HepG2 (cell line): ENCODE measurements at regions not wholly inside any gene's neighbourhood (a gene's known extent, or its start where the extent isn't known, plus 50 kb on each side); places are given as distances from the start of the nearest gene placed in this dataset.

ENCODE experiments used
- CTCF ChIP-seq: sonication (generic); formaldehyde crosslinking; IDR thresholded peaks from 2 replicates; pipeline ENCODE4 v1.5.0; 2020; ENCODE audit warnings: mild to moderate bottlenecking, missing genetic modification reagents, moderate library complexity
- E2F1 ChIP-seq: sonication (generic); formaldehyde crosslinking; IDR thresholded peaks from 2 replicates; pipeline ENCODE4 v1.5.0; 2020; ENCODE audit warnings: missing genetic modification reagents
- MNT ChIP-seq: fragments of 450-650 bp; IDR thresholded peaks from 2 replicates; pipeline ENCODE4 v1.6.1; 2016
- RNF2 ChIP-seq: fragments of 450-650 bp; conservative IDR thresholded peaks from 2 replicates; pipeline ENCODE4 v1.6.1; 2016; ENCODE audit warnings: low read depth
- SAFB2 ChIP-seq: sonication (generic); formaldehyde crosslinking; IDR thresholded peaks from 2 replicates; pipeline ENCODE4 v1.5.1; 2020; ENCODE audit warnings: missing genetic modification reagents, low read depth, mild to moderate bottlenecking, borderline replicate concordance
- SP2 ChIP-seq: sonication (generic); formaldehyde crosslinking; IDR thresholded peaks from 2 replicates; pipeline ENCODE4 v1.5.1; 2020; ENCODE audit warnings: mild to moderate bottlenecking, missing genetic modification reagents
- STAG1 ChIP-seq: sonication (generic); formaldehyde crosslinking; IDR thresholded peaks from 2 replicates; pipeline ENCODE4 v1.4.0; 2020; ENCODE audit warnings: missing genetic modification reagents
- ZSCAN20 ChIP-seq: sonication (generic); formaldehyde crosslinking; IDR thresholded peaks from 2 replicates; pipeline ENCODE4 v1.4.0; 2020; ENCODE audit warnings: missing genetic modification reagents, mild to moderate bottlenecking, borderline replicate concordance

- no peak for TF ChIP-seq SAFB2 (CRISPR knock-in tag)
- TF ChIP-seq RNF2, result no peak
- TF ChIP-seq CTCF (CRISPR knock-in tag), result no peak
- no peak for TF ChIP-seq ZSCAN20 (CRISPR knock-in tag)
- TF ChIP-seq MNT, result no peak
- no peak for TF ChIP-seq E2F1
- TF ChIP-seq STAG1 (CRISPR knock-in tag), result no peak
- no peak for TF ChIP-seq SP2 (CRISPR knock-in tag)
Measured at GRCh38 chr3:118705487-118706219, 329.0 kb downstream of the IGSF11 start.
